Right cardiac atrium (tissue), 5 donors: ENCODE measurements at regions not wholly inside any gene's neighbourhood (a gene's known extent, or its start where the extent isn't known, plus 50 kb on each side); places are given as distances from the start of the nearest gene placed in this dataset.

Source experiments
- ATAC-seq, 2 donors: fragments of 200-7000 bp; cut with Tn5 transposase; one replicate each; pipeline versions ENCODE4 v1.8.0 to v1.9.1; 2020; ENCODE audit warnings: moderate library complexity in 2 of 2, mild to moderate bottlenecking in 1 of 2
- DNase-seq, 3 donors: peaks; one replicate each; pipeline ENCODE4 v3.0.0-alpha.2; 2020
- H3K27ac ChIP-seq: one replicate; pipeline ENCODE4 v1.5.1; 2013; ENCODE audit warnings: mild to moderate bottlenecking, low read length, control low read depth, moderate library complexity
- H3K27me3 ChIP-seq: one replicate; pipeline ENCODE4 v1.6.1; 2013; ENCODE audit not compliant: control insufficient read depth, insufficient read depth
- H3K4me1 ChIP-seq: one replicate; pipeline ENCODE4 v1.6.1; 2013; ENCODE audit warnings: low read length; ENCODE audit not compliant: control insufficient read depth, insufficient read depth
- H3K4me3 ChIP-seq: one replicate; pipeline ENCODE4 v1.5.1; 2013; ENCODE audit warnings: low read length, control low read depth
- H3K9me3 ChIP-seq: one replicate; pipeline ENCODE4 v1.6.1; 2013; ENCODE audit warnings: low read length; ENCODE audit not compliant: control insufficient read depth
- WGBS: extraction: QIAGEN DNeasy Blood & Tissue Kit; methylation state at CpG from one replicate; pipeline ENCODE4 v1.1.7; 2013; 5-methylcytosine and 5-hydroxymethylcytosine counted together
- intact Hi-C, 4 donors: fragments of 100-400 bp; cut with DNase I; formaldehyde crosslinking; loops; one replicate each; pipeline versions ENCODE4 v1.11.0 to v1.14.0; 2022 to 2023
- donor health status: healthy with polysubstance abuse.
- donor health status: DM: no; HTN: yes; CAD: no.
- donor health status: DM: no; HTN: no; CAD: no.
- donor health status: DM: no; HTN: yes; CAD: no; lungs with severe emphysema.
- donor health status: DM: yes; HTN: yes; CAD: no.

DNA sequence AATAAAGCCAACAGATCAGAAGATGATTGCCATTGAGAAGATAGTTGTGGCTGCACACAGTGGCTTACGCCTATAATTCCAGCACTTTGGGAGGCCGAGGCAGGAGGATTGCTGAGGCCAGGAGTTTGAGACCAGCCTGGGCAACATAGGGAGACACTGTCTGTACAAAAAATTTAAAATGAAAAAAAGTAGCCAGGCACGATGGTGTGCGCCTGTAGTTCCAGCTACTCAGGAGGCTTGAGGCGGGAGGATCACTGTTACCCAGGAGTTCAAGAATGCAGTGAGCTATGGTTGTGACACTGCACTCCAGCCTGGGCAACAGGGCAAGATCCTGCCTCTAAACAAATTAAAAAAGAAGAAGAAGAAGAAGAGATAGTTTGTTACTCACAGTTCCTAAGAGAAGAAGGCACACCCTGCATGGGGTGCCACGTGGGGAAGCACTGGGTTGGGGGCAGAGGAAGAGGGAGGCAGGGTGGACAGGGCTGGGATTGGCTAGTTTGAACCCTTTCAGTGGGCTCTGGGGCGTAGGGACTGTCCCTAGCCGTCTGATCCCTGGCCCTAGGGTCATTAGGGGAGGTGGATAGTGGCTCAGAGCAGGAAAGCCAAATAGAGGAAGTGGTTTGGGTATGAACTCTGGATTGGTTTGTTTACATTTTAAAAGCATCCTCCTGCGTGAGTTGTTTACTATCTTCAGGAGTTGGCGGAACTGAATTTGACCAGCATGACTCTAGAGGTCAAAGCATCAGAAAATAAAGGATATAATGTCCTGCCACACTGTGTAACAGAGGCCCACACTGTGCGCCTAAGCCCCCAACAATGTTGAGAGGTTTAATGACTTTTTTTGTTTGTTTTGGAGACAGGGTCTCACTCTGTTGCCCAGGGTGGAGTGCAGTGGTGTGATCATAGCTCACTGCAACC, 60.5 kb upstream of the MEDAG start:
- Histone ChIP-seq H3K4me1 (peaks cover 2% of the 10 kb centered on the region), H3K27me3 (no peaks in the 10 kb centered on the region), H3K4me3 (no peak overlapping the region), H3K27ac (no peak overlapping the region), H3K9me3 (peaks cover 3% of the 10 kb centered on the region)
- ATAC-seq (peak in 1 of 2 donors; percentile 15), DNase-seq (no peak)
- WGBS = 69% methylated on average over 11 of the region's 11 CpGs
- intact Hi-C loops = no loop called here

DNA sequence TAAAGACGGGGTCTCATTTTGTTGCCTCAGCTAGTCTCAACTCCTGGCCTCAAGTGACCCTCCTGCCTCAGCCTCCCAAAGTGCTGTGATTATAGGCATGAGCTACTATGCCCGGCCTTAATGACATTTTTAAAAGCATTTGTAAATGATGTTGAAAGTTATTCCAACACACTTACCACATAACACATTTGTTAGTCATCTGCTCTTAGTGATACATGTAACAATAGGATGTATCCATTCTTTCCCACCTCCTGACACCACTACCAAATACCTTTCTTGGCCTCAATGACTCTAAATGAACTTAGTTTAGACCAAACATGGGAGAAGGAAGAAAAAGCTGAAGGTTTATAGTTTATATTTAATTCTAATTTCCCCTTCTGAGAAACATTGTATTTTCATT, 59.8 kb upstream of the MEDAG start:
- Histone ChIP-seq H3K4me1 (peaks cover 2% of the 10 kb centered on the region), H3K9me3 (peaks cover 3% of the 10 kb centered on the region), H3K4me3 (no peak overlapping the region), H3K27ac (no peak overlapping the region), H3K27me3 (no peaks in the 10 kb centered on the region)
- WGBS = 80% methylated on average over 2 of the region's 2 CpGs
- no peak for DNase-seq
- intact Hi-C loops = no loop called here
- ATAC-seq = no peak

GRCh38 chr13:30846866-30847265, 59.2 kb upstream of the MEDAG start:
- DNase-seq (no peak), ATAC-seq (no peak)
- H3K27me3 ChIP-seq = no peaks in the 10 kb centered on the region
- WGBS = 93% methylated on average over 7 of the region's 7 CpGs
- H3K9me3 ChIP-seq = peaks cover 3% of the 10 kb centered on the region
- H3K4me1 ChIP-seq = peaks cover 2% of the 10 kb centered on the region
- intact Hi-C loops = no loop called here
- H3K4me3 ChIP-seq = no peak overlapping the region
- H3K27ac ChIP-seq = no peak overlapping the region

GRCh38 chr13:30847650-30848307, 58.3 kb upstream of the MEDAG start:
- Histone ChIP-seq H3K27ac (peak overlapping the region; percentile 65), H3K4me1 (peaks cover 2% of the 10 kb centered on the region), H3K27me3 (no peaks in the 10 kb centered on the region), H3K4me3 (no peak overlapping the region), H3K9me3 (peaks cover 3% of the 10 kb centered on the region)
- ATAC-seq (peak; percentile 70 to 87), DNase-seq (peak in 1 of 3 donors; percentile 40)
- 33% methylated on average over 11 of the region's 11 CpGs for WGBS
- intact Hi-C loops = no loop called here

DNA sequence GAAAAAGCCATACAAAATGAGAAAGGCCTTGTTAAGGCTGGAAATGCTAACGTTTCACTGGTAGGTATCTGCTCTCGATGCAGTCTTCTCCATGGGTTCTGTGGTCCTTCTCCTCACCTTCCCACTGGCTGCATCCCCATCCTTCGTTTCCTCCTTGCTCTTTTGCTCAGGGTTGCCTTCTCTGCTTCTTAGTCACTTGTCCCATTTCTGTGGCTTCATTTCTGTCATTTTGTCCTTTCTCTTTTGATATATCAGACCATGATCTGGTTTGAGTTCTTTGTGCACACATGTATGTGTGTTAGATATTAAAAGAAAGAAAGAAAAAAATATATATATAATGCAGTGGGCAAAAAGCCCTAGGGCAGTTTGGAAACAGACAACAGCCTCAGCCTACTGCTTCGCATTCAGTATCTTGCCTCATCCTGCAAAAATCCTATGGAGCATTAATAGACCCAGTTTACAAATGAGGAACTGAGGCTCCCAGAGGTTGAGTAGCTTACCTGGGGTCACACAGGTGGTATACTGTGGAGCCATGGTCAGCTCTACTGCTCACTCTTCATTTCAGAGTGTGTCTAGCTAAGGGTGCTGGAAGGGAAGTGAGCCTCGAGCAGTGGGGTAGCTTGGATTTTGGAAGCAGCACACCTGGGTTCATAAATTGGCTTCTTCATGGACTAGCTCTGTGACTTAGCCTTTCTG, 57.6 kb upstream of the MEDAG start:
- Histone ChIP-seq H3K27me3 (no peaks in the 10 kb centered on the region), H3K4me3 (no peak overlapping the region), H3K27ac (no peak overlapping the region), H3K4me1 (peaks cover 2% of the 10 kb centered on the region), H3K9me3 (peaks cover 3% of the 10 kb centered on the region)
- DNase-seq (no peak), ATAC-seq (no peak)
- intact Hi-C loops = no loop called here
- WGBS = 74% methylated on average over 5 of the region's 5 CpGs

- ATAC-seq (no peak), DNase-seq (no peak)
- WGBS = 77% methylated on average over 4 of the region's 4 CpGs
- Histone ChIP-seq H3K4me3 (no peak overlapping the region), H3K27me3 (no peaks in the 10 kb centered on the region), H3K27ac (no peak overlapping the region), H3K9me3 (peaks cover 3% of the 10 kb centered on the region), H3K4me1 (peaks cover 2% of the 10 kb centered on the region)
- intact Hi-C loops = no loop called here
These were observed 56.5 kb upstream of the MEDAG start for GRCh38 chr13:30849611-30850010.

DNA sequence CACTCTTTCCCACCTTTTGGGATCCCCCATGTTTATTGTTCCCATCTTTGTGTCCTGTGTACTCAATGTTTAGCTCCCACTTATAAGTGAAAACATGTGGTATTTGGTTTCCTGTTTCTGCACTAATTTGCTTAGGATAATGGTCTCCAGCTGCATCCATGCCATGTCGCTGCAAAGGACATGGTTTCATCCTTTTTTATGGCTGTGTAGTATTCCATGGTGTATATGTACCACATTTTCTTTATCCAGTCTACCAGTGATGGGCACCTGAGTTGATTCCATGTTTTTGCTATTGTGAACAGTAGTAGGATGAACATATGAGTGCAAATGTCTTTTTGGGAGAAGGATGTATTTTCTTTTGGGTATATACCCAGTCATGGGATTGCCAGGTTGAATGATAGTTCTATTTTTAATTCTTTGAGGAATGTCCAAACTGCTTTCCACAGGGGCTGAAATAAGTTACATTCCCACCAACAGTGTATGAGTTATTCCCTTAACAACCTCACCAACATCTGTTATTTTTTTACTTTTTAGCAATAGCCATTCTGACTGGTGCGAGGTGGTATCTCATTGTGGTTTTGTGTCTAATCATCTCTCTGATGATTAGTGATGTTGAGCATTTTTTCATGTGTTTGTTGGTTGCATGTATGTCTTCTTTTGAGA, 55.7 kb upstream of the MEDAG start:
- ATAC-seq (no peak), DNase-seq (no peak)
- intact Hi-C loops = no loop called here
- Histone ChIP-seq H3K4me1 (peaks cover 2% of the 10 kb centered on the region), H3K9me3 (peaks cover 3% of the 10 kb centered on the region), H3K27me3 (no peaks in the 10 kb centered on the region), H3K4me3 (no peak overlapping the region), H3K27ac (no peak overlapping the region)
- 94% methylated on average over 2 of the region's 2 CpGs for WGBS

- ATAC-seq = no peak
- intact Hi-C loops = no loop called here
These were observed 55.2 kb upstream of the MEDAG start for GRCh38 chr13:30850867-30851211.

DNA sequence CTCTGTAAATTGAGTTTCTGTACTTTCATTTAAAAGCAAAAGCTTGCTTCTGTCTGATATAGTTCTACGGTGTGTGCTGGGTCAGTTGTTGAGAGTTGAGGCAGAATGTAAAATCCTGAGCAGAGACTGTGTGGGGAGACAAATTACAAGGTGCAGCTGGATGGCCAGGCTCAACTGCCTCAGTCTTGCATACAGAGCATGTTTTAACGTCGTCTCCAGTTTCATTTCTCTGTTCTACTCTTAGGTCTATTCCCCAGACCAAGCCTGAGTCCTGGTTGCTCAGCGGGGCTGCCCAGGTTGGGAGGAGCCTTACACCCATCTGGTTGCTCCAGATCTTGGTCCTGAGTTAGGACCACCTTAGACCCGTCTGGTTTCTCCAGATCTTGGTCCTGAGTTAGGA, 54.4 kb upstream of the MEDAG start:
- Histone ChIP-seq H3K9me3 (peaks cover 2% of the 10 kb centered on the region), H3K27ac (no peak overlapping the region), H3K4me3 (no peak overlapping the region), H3K4me1 (peaks cover 2% of the 10 kb centered on the region), H3K27me3 (no peaks in the 10 kb centered on the region)
- 89% methylated on average over 5 of the region's 5 CpGs for WGBS
- no peak for DNase-seq
- intact Hi-C loops = no loop called here
- ATAC-seq = no peak

More at GRCh38 chr13:30850867-30851211, 55.2 kb upstream of the MEDAG start:
- H3K27ac ChIP-seq = no peak overlapping the region
- H3K9me3 ChIP-seq = peaks cover 3% of the 10 kb centered on the region
- H3K4me1 ChIP-seq = peaks cover 2% of the 10 kb centered on the region
- DNase-seq = no peak
- H3K4me3 ChIP-seq = no peak overlapping the region
- H3K27me3 ChIP-seq = no peaks in the 10 kb centered on the region

DNA sequence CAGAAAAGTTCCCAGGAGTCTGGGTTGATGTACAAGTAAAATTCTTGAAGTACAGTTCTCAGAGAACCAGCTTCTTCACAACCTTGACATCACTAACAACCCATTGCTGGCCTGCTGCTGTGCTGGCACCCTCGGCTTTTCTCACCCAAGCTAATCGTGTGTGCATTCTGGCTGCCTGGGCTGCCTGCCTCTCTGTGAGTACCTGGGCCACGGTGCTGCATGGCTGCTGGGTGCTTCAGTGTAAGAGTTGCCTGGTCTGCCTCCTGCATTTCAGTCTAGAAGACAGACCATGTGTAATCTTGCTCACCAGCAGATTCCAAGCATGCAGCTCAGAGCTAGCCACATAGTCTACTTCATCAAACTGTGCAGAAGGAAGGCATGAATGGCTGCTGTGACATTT, 50.5 kb upstream of the MEDAG start:
- Histone ChIP-seq H3K4me3 (no peak overlapping the region), H3K4me1 (no peaks in the 10 kb centered on the region), H3K27ac (no peak overlapping the region), H3K9me3 (peaks cover 3% of the 10 kb centered on the region), H3K27me3 (no peaks in the 10 kb centered on the region)
- DNase-seq (no peak), ATAC-seq (no peak)
- intact Hi-C loops = no loop called here
- 75% methylated on average over 3 of the region's 3 CpGs for WGBS
